ENCODE measurements at regions not wholly inside any gene's neighbourhood (a gene's known extent, or its start where the extent isn't known, plus 50 kb on each side); places are given as distances from the start of the nearest gene placed in this dataset.

GRCh38 chr1:4306559-4307467, 347.6 kb upstream of the AJAP1 start:
- no peaks in the 10 kb centered on the region for H3K36me3 ChIP-seq
- no peak overlapping the region for H3K4me3 ChIP-seq
- 95% methylated on average over 5 of the region's 8 CpGs for WGBS
- no peaks in the 10 kb centered on the region for H3K4me1 ChIP-seq
- no peak overlapping the region for H3K27ac ChIP-seq (replicated peaks in 1 of 4)
- intact Hi-C loops (cut with DNase I) = no loop called here
- no peak for DNase-seq (ENCODE audit: extremely low spot score)
- peaks cover 0 to 9% (median 0%) of the 10 kb centered on the region in 4 donors for H3K9me3 ChIP-seq
- no peak for TF ChIP-seq CTCF (IDR thresholded peaks at IDR 0.05)
- no peak for TF ChIP-seq EP300 (IDR thresholded peaks at IDR 0.05)
- TF ChIP-seq POLR2A (IDR thresholded peaks at IDR 0.05; ENCODE audit: low read depth) = no peak
- no peak for TF ChIP-seq POLR2AphosphoS5 (IDR thresholded peaks at IDR 0.05)
- peaks cover 0 to 32% (median 0%) of the 10 kb centered on the region in 4 donors for H3K27me3 ChIP-seq

GRCh38 chr1:4307468-4307845, 347.0 kb upstream of the AJAP1 start:
- Histone ChIP-seq H3K27ac (replicated peaks in 1 of 4) (no peak overlapping the region), H3K4me3 (no peak overlapping the region), H3K4me1 (no peaks in the 10 kb centered on the region), H3K27me3 (peaks cover 0 to 26% (median 0%) of the 10 kb centered on the region in 4 donors), H3K9me3 (peaks cover 0 to 3% (median 0%) of the 10 kb centered on the region in 4 donors), H3K36me3 (no peaks in the 10 kb centered on the region)
- DNase-seq (ENCODE audit: extremely low spot score) = no peak
- intact Hi-C loops (cut with DNase I) = no loop called here
- TF ChIP-seq CTCF (IDR thresholded peaks at IDR 0.05) (no peak), POLR2A (IDR thresholded peaks at IDR 0.05; ENCODE audit: low read depth) (no peak), POLR2AphosphoS5 (IDR thresholded peaks at IDR 0.05) (no peak), EP300 (IDR thresholded peaks at IDR 0.05) (no peak)
- 48% methylated on average over 2 of the region's 2 CpGs for WGBS

- Histone ChIP-seq H3K27ac (replicated peaks in 1 of 4) (no peak overlapping the region), H3K4me3 (no peak overlapping the region), H3K4me1 (no peaks in the 10 kb centered on the region), H3K27me3 (peaks cover 0 to 26% (median 0%) of the 10 kb centered on the region in 4 donors), H3K9me3 (no peaks in the 10 kb centered on the region), H3K36me3 (no peaks in the 10 kb centered on the region)
- DNase-seq (ENCODE audit: extremely low spot score) = no peak
- no peak for TF ChIP-seq CTCF (IDR thresholded peaks at IDR 0.05)
- WGBS = 75% methylated on average over 15 of the region's 15 CpGs
- intact Hi-C loops (cut with DNase I) = no loop called here
Measured at GRCh38 chr1:4307911-4308545, 346.4 kb upstream of the AJAP1 start.

- Histone ChIP-seq H3K27me3 (peaks cover 0 to 25% (median 0%) of the 10 kb centered on the region in 4 donors), H3K4me3 (no peak overlapping the region), H3K9me3 (peaks cover 0 to 5% (median 2%) of the 10 kb centered on the region in 4 donors), H3K4me1 (no peaks in the 10 kb centered on the region), H3K27ac (replicated peaks in 1 of 4) (no peak overlapping the region), H3K36me3 (no peaks in the 10 kb centered on the region)
- TF ChIP-seq EP300 (IDR thresholded peaks at IDR 0.05) (no peak), CTCF (IDR thresholded peaks at IDR 0.05) (no peak), POLR2AphosphoS5 (IDR thresholded peaks at IDR 0.05) (no peak), POLR2A (IDR thresholded peaks at IDR 0.05; ENCODE audit: low read depth) (no peak)
- WGBS = 75% methylated on average over 6 of the region's 9 CpGs
- intact Hi-C loops (cut with DNase I) = no loop called here
- no peak for DNase-seq (ENCODE audit: extremely low spot score)
Measured at GRCh38 chr1:4308806-4309205, 345.6 kb upstream of the AJAP1 start.
